ENCODE measurements at regions not wholly inside any gene's neighbourhood (a gene's known extent, or its start where the extent isn't known, plus 50 kb on each side); places are given as distances from the start of the nearest gene placed in this dataset.

- no peak for TF ChIP-seq CTCF (IDR thresholded peaks at IDR 0.05)
- no peak for TF ChIP-seq POLR2A (IDR thresholded peaks at IDR 0.05)
Measured at GRCh38 chr2:240368781-240369331, 66.6 kb upstream of the GPC1 start.
